Smooth muscle cell (in vitro differentiated cells): ENCODE measurements at regions not wholly inside any gene's neighbourhood (a gene's known extent, or its start where the extent isn't known, plus 50 kb on each side); places are given as distances from the start of the nearest gene placed in this dataset.

Source experiments
- DNase-seq: peaks from one replicate; lab custom pipeline; 2025; ENCODE audit not compliant: unreplicated experiment; lab: John Stamatoyannopoulos, UW
- H2AFZ ChIP-seq: fragments of 200-600 bp; sonication (generic); 2 replicates; pipeline ENCODE4 v1.6.0; 2016; ENCODE audit warnings: antibody characterized with exemption, low read depth, mild to moderate bottlenecking
- H3F3A ChIP-seq: fragments of 200-600 bp; sonication (generic); 2 replicates; pipeline ENCODE4 v1.6.0; 2017; ENCODE audit warnings: antibody characterized with exemption, low read depth
- H3K27ac ChIP-seq: fragments of 200-600 bp; sonication (generic); 2 replicates; pipeline ENCODE4 v1.5.1; 2016; ENCODE audit warnings: low read depth, mild to moderate bottlenecking
- H3K27me3 ChIP-seq: fragments of 200-600 bp; sonication (generic); 2 replicates; pipeline ENCODE4 v1.6.1; 2016; ENCODE audit warnings: low read depth, mild to moderate bottlenecking
- H3K36me3 ChIP-seq: fragments of 200-600 bp; sonication (generic); 2 replicates; pipeline ENCODE4 v1.5.1; 2016; ENCODE audit warnings: low read depth
- H3K4me1 ChIP-seq: fragments of 200-600 bp; sonication (generic); 2 replicates; pipeline ENCODE4 v1.5.1; 2016; ENCODE audit warnings: low read depth
- H3K4me2 ChIP-seq: fragments of 200-600 bp; sonication (generic); 2 replicates; pipeline ENCODE4 v1.6.0; 2016; ENCODE audit warnings: mild to moderate bottlenecking
- H3K4me3 ChIP-seq: fragments of 200-600 bp; sonication (generic); 2 replicates; pipeline ENCODE4 v1.5.1; 2016; ENCODE audit warnings: mild to moderate bottlenecking
- H3K79me2 ChIP-seq: fragments of 200-600 bp; sonication (generic); 2 replicates; pipeline ENCODE4 v1.6.0; 2016; ENCODE audit warnings: low read depth, mild to moderate bottlenecking
- H3K9ac ChIP-seq: fragments of 200-600 bp; sonication (generic); 2 replicates; pipeline ENCODE4 v1.6.0; 2016; ENCODE audit warnings: low read depth
- H3K9me3 ChIP-seq: fragments of 200-600 bp; sonication (generic); replicated peaks from 2 replicates; pipeline ENCODE4 v1.5.1; 2016; ENCODE audit warnings: low read depth
- H4K20me1 ChIP-seq: fragments of 200-600 bp; sonication (generic); 2 replicates; pipeline ENCODE4 v1.6.0; 2016; ENCODE audit warnings: low read depth
- WGBS: methylation state at CpG from one replicate; pipeline ENCODE4 v1.1.7; 2016; ENCODE audit warnings: low lambda C conversion rate; 5-methylcytosine and 5-hydroxymethylcytosine counted together
- TF ChIP-seq, protein P1 (sequence below): fragments of 200-600 bp; sonication (generic); IDR thresholded peaks from 2 replicates; pipeline ENCODE4 v1.5.1; 2017; ENCODE audit warnings: borderline replicate concordance, mild to moderate bottlenecking, antibody characterized with exemption; ENCODE audit not compliant: insufficient read depth, poor library complexity, severe bottlenecking

- no peaks in the 10 kb centered on the region for H3K27me3 ChIP-seq
- peaks cover 17% of the 10 kb centered on the region for H3K4me1 ChIP-seq
- peak overlapping the region; percentile 85 for H3K9ac ChIP-seq
- H3K4me3 ChIP-seq: no peak overlapping the region
- H4K20me1 ChIP-seq: no peaks in the 10 kb centered on the region
- peak overlapping the region; percentile 97 for H3K27ac ChIP-seq
- TF ChIP-seq, protein P1, sequence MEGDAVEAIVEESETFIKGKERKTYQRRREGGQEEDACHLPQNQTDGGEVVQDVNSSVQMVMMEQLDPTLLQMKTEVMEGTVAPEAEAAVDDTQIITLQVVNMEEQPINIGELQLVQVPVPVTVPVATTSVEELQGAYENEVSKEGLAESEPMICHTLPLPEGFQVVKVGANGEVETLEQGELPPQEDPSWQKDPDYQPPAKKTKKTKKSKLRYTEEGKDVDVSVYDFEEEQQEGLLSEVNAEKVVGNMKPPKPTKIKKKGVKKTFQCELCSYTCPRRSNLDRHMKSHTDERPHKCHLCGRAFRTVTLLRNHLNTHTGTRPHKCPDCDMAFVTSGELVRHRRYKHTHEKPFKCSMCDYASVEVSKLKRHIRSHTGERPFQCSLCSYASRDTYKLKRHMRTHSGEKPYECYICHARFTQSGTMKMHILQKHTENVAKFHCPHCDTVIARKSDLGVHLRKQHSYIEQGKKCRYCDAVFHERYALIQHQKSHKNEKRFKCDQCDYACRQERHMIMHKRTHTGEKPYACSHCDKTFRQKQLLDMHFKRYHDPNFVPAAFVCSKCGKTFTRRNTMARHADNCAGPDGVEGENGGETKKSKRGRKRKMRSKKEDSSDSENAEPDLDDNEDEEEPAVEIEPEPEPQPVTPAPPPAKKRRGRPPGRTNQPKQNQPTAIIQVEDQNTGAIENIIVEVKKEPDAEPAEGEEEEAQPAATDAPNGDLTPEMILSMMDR: no peak
- peak overlapping the region; percentile 73 for H3K4me2 ChIP-seq
- no peaks in the 10 kb centered on the region for H3K9me3 ChIP-seq
- WGBS: 46% methylated on average over 3 of the region's 3 CpGs
- H3F3A ChIP-seq: peaks cover 12% of the 10 kb centered on the region
- H3K79me2 ChIP-seq: no peaks in the 10 kb centered on the region
- DNase-seq: no peak
- no peaks in the 10 kb centered on the region for H3K36me3 ChIP-seq
- H2AFZ ChIP-seq: peak overlapping the region; percentile 6
These were observed 367.4 kb downstream of the BTG1 start for GRCh38 chr12:91778091-91778832.

- H3K36me3 ChIP-seq: no peaks in the 10 kb centered on the region
- no peaks in the 10 kb centered on the region for H3K27me3 ChIP-seq
- H2AFZ ChIP-seq: no peak overlapping the region
- peak overlapping the region; percentile 85 for H3K9ac ChIP-seq
- H3K4me3 ChIP-seq: no peak overlapping the region
- TF ChIP-seq, protein P1: no peak
- WGBS: 69% methylated on average over 6 of the region's 6 CpGs
- DNase-seq: no peak
- H3F3A ChIP-seq: peaks cover 12% of the 10 kb centered on the region
- no peaks in the 10 kb centered on the region for H3K79me2 ChIP-seq
- H3K4me2 ChIP-seq: peak overlapping the region; percentile 73
- peak overlapping the region; percentile 97 for H3K27ac ChIP-seq
- H4K20me1 ChIP-seq: no peaks in the 10 kb centered on the region
- no peaks in the 10 kb centered on the region for H3K9me3 ChIP-seq
- H3K4me1 ChIP-seq: peaks cover 17% of the 10 kb centered on the region
These were observed 368.2 kb downstream of the BTG1 start for GRCh38 chr12:91777268-91777992.

DNA sequence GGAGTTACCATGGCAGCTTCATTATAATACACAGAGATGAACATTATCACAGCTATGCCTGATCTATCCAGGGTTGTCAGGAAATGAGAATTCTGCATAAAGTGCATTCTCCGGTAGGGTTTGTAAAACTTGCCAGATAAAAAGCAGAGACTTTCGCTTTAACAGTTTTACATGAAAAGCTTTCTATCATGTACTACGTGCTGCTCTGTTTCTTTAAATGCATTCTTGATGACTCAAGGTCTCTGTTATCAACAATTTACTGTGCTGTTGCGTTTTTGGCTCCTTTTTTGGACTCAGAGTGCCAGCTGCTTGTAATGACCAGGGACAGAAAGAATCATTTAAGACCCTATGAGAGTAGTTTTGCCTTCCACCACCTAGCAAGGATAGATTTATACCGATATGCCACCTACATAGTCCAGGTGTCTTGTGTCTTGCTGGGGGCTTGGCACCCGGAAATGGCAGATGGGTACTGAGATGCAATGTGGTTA lies 371.2 kb downstream of the BTG1 start:
- Histone ChIP-seq H3K4me2 (peak overlapping the region; percentile 74), H3K4me3 (peak overlapping the region; percentile 15), H3K4me1 (peaks cover 15% of the 10 kb centered on the region), H3K9ac (peak overlapping the region; percentile 48), H3K27ac (peak overlapping the region; percentile 97), H3K79me2 (no peaks in the 10 kb centered on the region), H4K20me1 (no peaks in the 10 kb centered on the region), H3K27me3 (no peaks in the 10 kb centered on the region), H2AFZ (peak overlapping the region; percentile 60), H3K36me3 (no peaks in the 10 kb centered on the region), H3F3A (peaks cover 10% of the 10 kb centered on the region), H3K9me3 (no peaks in the 10 kb centered on the region)
- TF ChIP-seq, protein P1: no peak
- no peak for DNase-seq
- WGBS: 15% methylated on average over 6 of the region's 6 CpGs
